HEK293 (cell line): ENCODE measurements at regions not wholly inside any gene's neighbourhood (a gene's known extent, or its start where the extent isn't known, plus 50 kb on each side); places are given as distances from the start of the nearest gene placed in this dataset.

ENCODE experiments used
- CTCF ChIA-PET: fragments of 350-600 bp; formaldehyde crosslinking; extraction: SDS; loops from one replicate; lab custom pipeline; 2021; ENCODE audit warnings: antibody characterized with exemption; lab: Yijun Ruan, JAX
- POLR2A ChIA-PET: fragments of 300-600 bp; formaldehyde crosslinking; extraction: SDS; loops from one replicate; lab custom pipeline; 2020; ENCODE audit warnings: antibody characterized with exemption, inconsistent platforms; lab: Yijun Ruan, JAX
- H3K27ac ChIP-seq: fragments of 200-500 bp; sonication (Bioruptor generic); 2 replicates; pipeline ENCODE4 v1.5.1; 2014; ENCODE audit warnings: low read depth, low read length, control low read depth, inconsistent platforms; ENCODE audit errors: extremely low read depth
- H3K36me3 ChIP-seq, 2 experiments: fragments of 200-500 bp in 1 of 2; sonication (Bioruptor generic) in 1 of 2; 1 replicate in 1 of 2; 2 replicates in 1 of 2; pipeline ENCODE4 v1.5.1; 2014 to 2017; ENCODE audit warnings: inconsistent platforms in 2 of 2, low read length in 2 of 2; ENCODE audit not compliant: control insufficient read depth in 2 of 2, insufficient read depth in 1 of 2
- H3K4me1 ChIP-seq: fragments of 200-500 bp; sonication (Bioruptor generic); 2 replicates; pipeline ENCODE4 v1.5.1; 2014; ENCODE audit warnings: mild to moderate bottlenecking, low read length, inconsistent platforms; ENCODE audit not compliant: control insufficient read depth, insufficient read depth
- H3K4me3 ChIP-seq: 2 replicates; pipeline ENCODE4 v1.5.1; 2011; ENCODE audit warnings: low read depth, mild to moderate bottlenecking, control low read depth, low read length, moderate library complexity
- H3K9me3 ChIP-seq: fragments of 200-500 bp; sonication (Bioruptor generic); 2 replicates; pipeline ENCODE4 v1.5.1; 2014; ENCODE audit warnings: low read depth, low read length, inconsistent platforms; ENCODE audit not compliant: control insufficient read depth, insufficient read depth
- SCRT2 ChIP-seq: fragments of 450-650 bp; formaldehyde crosslinking; IDR thresholded peaks from 2 replicates; pipeline ENCODE4 v1.5.1; 2016; ENCODE audit warnings: missing biosample characterization, missing genetic modification characterization
- SP7 ChIP-seq: fragments of 450-650 bp; formaldehyde crosslinking; IDR thresholded peaks from 2 replicates; pipeline ENCODE4 v1.5.1; 2016; ENCODE audit warnings: missing biosample characterization, missing genetic modification characterization
- WT1 ChIP-seq: fragments of 450-650 bp; formaldehyde crosslinking; IDR thresholded peaks from 2 replicates; pipeline ENCODE4 v1.5.1; 2016; ENCODE audit warnings: missing biosample characterization, missing genetic modification characterization
- YY1 ChIP-seq: fragments of 450-650 bp; formaldehyde crosslinking; IDR thresholded peaks from 2 replicates; pipeline ENCODE4 v1.5.1; 2018; ENCODE audit warnings: missing biosample characterization, missing genetic modification characterization
- ZNF311 ChIP-seq: fragments of 450-650 bp; formaldehyde crosslinking; IDR thresholded peaks from 2 replicates; pipeline ENCODE4 v1.5.1; 2017; ENCODE audit warnings: missing biosample characterization, missing genetic modification characterization, borderline replicate concordance
- ZNF37A ChIP-seq: fragments of 450-650 bp; IDR thresholded peaks from 2 replicates; pipeline ENCODE4 v1.5.1; 2018; ENCODE audit warnings: missing biosample characterization, missing genetic modification characterization
- ZNF514 ChIP-seq: fragments of 450-650 bp; formaldehyde crosslinking; IDR thresholded peaks from 2 replicates; pipeline ENCODE4 v1.5.1; 2016; ENCODE audit warnings: missing biosample characterization, missing genetic modification characterization
- ZNF76 ChIP-seq: fragments of 450-650 bp; formaldehyde crosslinking; IDR thresholded peaks from 2 replicates; pipeline ENCODE4; 2016; ENCODE audit warnings: low read depth, missing biosample characterization, missing genetic modification characterization, borderline replicate concordance
- ZNF776 ChIP-seq: fragments of 450-650 bp; formaldehyde crosslinking; IDR thresholded peaks from 2 replicates; pipeline ENCODE4 v1.5.0; 2017; ENCODE audit warnings: missing biosample characterization, missing genetic modification characterization, borderline replicate concordance
- ZSCAN23 ChIP-seq: fragments of 450-650 bp; formaldehyde crosslinking; IDR thresholded peaks from 2 replicates; pipeline ENCODE4 v1.5.1; 2016; ENCODE audit warnings: missing biosample characterization, missing genetic modification characterization
- TF ChIP-seq, protein P1 (sequence below): sonication (generic); formaldehyde crosslinking; IDR thresholded peaks from 2 replicates; pipeline ENCODE4 v1.8.1; 2022; ENCODE audit warnings: mild to moderate bottlenecking, moderate library complexity, missing genetic modification reagents
- TF ChIP-seq, protein P2 (sequence below): fragments of 450-650 bp; formaldehyde crosslinking; IDR thresholded peaks from 2 replicates; pipeline ENCODE4 v1.5.1; 2016; ENCODE audit warnings: missing biosample characterization, missing genetic modification characterization
- TF ChIP-seq, protein P3 (sequence below): fragments of 450-650 bp; formaldehyde crosslinking; IDR thresholded peaks from 2 replicates; pipeline ENCODE4 v1.5.1; 2016; ENCODE audit warnings: missing biosample characterization, missing genetic modification characterization
- TF ChIP-seq, protein P4 (sequence below): fragments of 450-650 bp; formaldehyde crosslinking; IDR thresholded peaks from 2 replicates; pipeline ENCODE4 v1.5.1; 2016; ENCODE audit warnings: missing biosample characterization, missing genetic modification characterization
- TF ChIP-seq, protein P5 (sequence below): fragments of 450-650 bp; formaldehyde crosslinking; IDR thresholded peaks from 2 replicates; pipeline ENCODE4 v1.5.1; 2017; ENCODE audit warnings: missing biosample characterization, missing genetic modification characterization
- TF ChIP-seq, protein P6 (sequence below): fragments of 450-650 bp; formaldehyde crosslinking; IDR thresholded peaks from 2 replicates; pipeline ENCODE4 v1.5.1; 2016; ENCODE audit warnings: missing biosample characterization, missing genetic modification characterization

DNA sequence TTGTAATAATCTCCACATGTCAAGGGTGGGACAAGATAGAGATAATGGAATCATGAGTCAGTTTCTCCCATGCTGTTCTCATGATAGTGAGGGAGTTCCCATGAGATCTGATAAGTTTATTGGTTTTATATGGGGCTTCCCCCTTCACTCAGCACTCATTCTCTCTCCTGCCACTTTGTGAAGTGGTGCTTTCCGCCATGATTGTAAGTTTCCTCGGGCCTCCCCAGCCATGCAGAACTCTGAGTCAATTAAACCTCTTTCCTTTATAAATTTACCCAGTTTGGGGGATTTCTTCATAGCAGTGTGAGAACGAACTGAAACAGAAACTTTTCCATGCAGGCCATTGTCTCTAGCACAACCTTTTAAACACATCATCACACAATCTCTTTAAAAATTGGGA lies 221.5 kb upstream of the BRINP3 start:
- ChIA-PET CTCF (no interaction called here), POLR2A (no interaction called here)
- Histone ChIP-seq H3K9me3 (no peaks in the 10 kb centered on the region), H3K36me3 (no peaks in the 10 kb centered on the region), H3K4me3 (no peak overlapping the region), H3K4me1 (no peaks in the 10 kb centered on the region), H3K27ac (no peak overlapping the region)
- no peak for TF ChIP-seq ZSCAN23
- no peak for TF ChIP-seq YY1
- no peak for TF ChIP-seq WT1
- TF ChIP-seq, protein P1, sequence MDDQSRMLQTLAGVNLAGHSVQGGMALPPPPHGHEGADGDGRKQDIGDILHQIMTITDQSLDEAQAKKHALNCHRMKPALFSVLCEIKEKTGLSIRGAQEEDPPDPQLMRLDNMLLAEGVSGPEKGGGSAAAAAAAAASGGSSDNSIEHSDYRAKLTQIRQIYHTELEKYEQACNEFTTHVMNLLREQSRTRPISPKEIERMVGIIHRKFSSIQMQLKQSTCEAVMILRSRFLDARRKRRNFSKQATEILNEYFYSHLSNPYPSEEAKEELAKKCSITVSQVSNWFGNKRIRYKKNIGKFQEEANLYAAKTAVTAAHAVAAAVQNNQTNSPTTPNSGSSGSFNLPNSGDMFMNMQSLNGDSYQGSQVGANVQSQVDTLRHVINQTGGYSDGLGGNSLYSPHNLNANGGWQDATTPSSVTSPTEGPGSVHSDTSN (CRISPR knock-in tag), result no peak
- TF ChIP-seq, protein P2, sequence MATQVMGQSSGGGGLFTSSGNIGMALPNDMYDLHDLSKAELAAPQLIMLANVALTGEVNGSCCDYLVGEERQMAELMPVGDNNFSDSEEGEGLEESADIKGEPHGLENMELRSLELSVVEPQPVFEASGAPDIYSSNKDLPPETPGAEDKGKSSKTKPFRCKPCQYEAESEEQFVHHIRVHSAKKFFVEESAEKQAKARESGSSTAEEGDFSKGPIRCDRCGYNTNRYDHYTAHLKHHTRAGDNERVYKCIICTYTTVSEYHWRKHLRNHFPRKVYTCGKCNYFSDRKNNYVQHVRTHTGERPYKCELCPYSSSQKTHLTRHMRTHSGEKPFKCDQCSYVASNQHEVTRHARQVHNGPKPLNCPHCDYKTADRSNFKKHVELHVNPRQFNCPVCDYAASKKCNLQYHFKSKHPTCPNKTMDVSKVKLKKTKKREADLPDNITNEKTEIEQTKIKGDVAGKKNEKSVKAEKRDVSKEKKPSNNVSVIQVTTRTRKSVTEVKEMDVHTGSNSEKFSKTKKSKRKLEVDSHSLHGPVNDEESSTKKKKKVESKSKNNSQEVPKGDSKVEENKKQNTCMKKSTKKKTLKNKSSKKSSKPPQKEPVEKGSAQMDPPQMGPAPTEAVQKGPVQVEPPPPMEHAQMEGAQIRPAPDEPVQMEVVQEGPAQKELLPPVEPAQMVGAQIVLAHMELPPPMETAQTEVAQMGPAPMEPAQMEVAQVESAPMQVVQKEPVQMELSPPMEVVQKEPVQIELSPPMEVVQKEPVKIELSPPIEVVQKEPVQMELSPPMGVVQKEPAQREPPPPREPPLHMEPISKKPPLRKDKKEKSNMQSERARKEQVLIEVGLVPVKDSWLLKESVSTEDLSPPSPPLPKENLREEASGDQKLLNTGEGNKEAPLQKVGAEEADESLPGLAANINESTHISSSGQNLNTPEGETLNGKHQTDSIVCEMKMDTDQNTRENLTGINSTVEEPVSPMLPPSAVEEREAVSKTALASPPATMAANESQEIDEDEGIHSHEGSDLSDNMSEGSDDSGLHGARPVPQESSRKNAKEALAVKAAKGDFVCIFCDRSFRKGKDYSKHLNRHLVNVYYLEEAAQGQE (tag by site-specific recombination), result no peak
- TF ChIP-seq ZNF76 (tag by site-specific recombination), result no peak
- TF ChIP-seq, protein P3, sequence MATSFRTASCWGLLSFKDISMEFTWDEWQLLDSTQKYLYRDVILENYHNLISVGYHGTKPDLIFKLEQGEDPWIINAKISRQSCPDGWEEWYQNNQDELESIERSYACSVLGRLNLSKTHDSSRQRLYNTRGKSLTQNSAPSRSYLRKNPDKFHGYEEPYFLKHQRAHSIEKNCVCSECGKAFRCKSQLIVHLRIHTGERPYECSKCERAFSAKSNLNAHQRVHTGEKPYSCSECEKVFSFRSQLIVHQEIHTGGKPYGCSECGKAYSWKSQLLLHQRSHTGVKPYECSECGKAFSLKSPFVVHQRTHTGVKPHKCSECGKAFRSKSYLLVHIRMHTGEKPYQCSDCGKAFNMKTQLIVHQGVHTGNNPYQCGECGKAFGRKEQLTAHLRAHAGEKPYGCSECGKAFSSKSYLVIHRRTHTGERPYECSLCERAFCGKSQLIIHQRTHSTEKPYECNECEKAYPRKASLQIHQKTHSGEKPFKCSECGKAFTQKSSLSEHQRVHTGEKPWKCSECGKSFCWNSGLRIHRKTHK (tag by site-specific recombination), result no peak
- TF ChIP-seq, protein P4, sequence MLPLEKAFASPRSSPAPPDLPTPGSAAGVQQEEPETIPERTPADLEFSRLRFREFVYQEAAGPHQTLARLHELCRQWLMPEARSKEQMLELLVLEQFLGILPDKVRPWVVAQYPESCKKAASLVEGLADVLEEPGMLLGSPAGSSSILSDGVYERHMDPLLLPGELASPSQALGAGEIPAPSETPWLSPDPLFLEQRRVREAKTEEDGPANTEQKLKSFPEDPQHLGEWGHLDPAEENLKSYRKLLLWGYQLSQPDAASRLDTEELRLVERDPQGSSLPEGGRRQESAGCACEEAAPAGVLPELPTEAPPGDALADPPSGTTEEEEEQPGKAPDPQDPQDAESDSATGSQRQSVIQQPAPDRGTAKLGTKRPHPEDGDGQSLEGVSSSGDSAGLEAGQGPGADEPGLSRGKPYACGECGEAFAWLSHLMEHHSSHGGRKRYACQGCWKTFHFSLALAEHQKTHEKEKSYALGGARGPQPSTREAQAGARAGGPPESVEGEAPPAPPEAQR (tag by site-specific recombination), result no peak
- no peak for TF ChIP-seq SCRT2
- TF ChIP-seq, protein P5, sequence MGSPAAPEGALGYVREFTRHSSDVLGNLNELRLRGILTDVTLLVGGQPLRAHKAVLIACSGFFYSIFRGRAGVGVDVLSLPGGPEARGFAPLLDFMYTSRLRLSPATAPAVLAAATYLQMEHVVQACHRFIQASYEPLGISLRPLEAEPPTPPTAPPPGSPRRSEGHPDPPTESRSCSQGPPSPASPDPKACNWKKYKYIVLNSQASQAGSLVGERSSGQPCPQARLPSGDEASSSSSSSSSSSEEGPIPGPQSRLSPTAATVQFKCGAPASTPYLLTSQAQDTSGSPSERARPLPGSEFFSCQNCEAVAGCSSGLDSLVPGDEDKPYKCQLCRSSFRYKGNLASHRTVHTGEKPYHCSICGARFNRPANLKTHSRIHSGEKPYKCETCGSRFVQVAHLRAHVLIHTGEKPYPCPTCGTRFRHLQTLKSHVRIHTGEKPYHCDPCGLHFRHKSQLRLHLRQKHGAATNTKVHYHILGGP (tag by site-specific recombination), result no peak

DNA sequence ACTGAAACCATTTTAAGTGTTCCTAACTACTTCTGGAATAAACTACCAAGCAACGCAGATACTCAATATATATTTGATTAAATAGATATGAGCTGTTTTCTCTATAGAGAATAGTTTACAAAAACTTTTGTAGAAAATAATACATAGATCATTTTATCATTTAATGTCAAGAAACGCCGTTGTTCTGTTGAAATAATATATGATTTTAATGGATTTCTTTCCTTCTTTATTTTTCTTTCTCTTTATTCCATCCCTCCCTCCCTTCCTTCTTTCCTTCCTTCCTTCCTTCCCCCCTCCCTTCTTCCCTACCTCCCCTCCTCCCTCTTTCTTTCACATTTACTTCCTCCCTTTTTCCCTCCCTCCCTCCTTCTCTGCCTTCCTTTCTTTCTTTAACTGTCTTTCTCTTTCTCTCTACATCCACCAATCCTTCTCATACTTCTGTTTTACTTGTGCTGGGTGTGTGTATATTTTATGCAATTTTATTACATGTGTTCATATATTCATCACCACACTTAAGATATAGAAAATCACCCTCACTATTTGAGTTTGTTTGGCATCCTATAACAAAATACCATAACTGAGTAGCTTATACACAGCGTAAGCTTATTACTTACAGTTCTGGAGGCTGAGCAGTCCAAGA lies 230.9 kb upstream of the BRINP3 start:
- Histone ChIP-seq H3K27ac (no peak overlapping the region), H3K9me3 (no peaks in the 10 kb centered on the region), H3K4me3 (no peak overlapping the region), H3K4me1 (no peaks in the 10 kb centered on the region), H3K36me3 (no peaks in the 10 kb centered on the region)
- ChIA-PET POLR2A (no interaction called here), CTCF (no interaction called here)
- TF ChIP-seq SP7 (tag by site-specific recombination) (no peak), ZNF37A (no peak), ZNF776 (tag by site-specific recombination) (no peak), ZNF514 (tag by site-specific recombination) (no peak), ZNF311 (tag by site-specific recombination) (no peak)
- TF ChIP-seq, protein P6, sequence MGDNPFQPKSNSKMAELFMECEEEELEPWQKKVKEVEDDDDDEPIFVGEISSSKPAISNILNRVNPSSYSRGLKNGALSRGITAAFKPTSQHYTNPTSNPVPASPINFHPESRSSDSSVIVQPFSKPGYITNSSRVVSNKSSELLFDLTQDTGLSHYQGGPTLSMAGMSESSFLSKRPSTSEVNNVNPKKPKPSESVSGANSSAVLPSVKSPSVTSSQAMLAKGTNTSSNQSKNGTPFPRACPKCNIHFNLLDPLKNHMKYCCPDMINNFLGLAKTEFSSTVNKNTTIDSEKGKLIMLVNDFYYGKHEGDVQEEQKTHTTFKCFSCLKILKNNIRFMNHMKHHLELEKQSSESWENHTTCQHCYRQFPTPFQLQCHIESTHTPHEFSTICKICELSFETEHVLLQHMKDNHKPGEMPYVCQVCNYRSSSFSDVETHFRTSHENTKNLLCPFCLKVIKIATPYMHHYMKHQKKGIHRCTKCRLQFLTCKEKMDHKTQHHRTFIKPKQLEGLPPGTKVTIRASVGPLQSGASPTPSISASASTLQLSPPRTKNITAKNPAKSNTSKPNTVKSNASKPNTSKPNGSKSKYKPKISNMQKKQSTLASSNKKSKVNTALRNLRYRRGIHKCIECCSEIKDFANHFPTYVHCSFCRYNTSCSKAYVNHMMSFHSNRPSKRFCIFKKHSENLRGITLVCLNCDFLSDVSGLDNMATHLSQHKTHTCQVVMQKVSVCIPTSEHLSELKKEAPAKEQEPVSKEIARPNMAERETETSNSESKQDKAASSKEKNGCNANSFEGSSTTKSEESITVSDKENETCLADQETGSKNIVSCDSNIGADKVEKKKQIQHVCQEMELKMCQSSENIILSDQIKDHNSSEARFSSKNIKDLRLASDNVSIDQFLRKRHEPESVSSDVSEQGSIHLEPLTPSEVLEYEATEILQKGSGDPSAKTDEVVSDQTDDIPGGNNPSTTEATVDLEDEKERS (tag by site-specific recombination), result no peak
